ENCODE measurements at regions not wholly inside any gene's neighbourhood (a gene's known extent, or its start where the extent isn't known, plus 50 kb on each side); places are given as distances from the start of the nearest gene placed in this dataset.

DNA sequence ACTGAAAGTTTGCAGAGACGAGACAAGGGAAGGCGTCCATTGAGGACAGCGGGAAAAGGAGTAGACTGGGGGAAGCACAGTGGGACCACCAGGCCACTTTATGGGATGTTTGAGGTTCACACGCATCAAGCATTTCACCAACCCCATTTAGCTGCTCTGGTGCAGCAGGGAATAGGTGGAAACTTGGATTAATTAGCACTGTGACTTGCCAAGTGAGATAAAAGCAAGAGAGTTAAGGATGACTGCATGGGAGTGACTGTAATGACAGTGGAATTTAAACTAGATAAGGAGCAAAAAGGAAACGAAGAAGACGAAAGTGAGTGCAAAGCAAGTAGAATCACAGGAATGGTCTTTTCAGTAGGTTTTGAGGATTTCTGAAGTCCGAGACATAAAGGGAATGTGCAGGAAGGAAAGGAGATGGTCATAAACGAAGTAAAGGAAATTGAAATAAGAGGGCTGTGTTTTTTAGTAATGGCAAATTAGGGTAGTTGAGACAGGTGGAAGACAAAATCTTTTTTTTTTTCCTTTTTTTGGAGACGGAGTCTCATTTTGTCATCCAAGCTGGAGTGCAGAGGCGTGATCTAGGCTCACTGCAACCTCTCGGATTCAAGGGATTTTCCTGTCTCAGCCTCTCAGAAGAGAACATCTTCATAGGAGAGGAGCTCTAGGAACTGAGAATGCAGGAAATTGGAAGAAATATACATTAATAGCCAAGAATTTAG is 119.0 kb upstream of the MAP9 start:
- TF ChIP-seq, protein P1, sequence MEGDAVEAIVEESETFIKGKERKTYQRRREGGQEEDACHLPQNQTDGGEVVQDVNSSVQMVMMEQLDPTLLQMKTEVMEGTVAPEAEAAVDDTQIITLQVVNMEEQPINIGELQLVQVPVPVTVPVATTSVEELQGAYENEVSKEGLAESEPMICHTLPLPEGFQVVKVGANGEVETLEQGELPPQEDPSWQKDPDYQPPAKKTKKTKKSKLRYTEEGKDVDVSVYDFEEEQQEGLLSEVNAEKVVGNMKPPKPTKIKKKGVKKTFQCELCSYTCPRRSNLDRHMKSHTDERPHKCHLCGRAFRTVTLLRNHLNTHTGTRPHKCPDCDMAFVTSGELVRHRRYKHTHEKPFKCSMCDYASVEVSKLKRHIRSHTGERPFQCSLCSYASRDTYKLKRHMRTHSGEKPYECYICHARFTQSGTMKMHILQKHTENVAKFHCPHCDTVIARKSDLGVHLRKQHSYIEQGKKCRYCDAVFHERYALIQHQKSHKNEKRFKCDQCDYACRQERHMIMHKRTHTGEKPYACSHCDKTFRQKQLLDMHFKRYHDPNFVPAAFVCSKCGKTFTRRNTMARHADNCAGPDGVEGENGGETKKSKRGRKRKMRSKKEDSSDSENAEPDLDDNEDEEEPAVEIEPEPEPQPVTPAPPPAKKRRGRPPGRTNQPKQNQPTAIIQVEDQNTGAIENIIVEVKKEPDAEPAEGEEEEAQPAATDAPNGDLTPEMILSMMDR (IDR thresholded peaks at IDR 0.05; ENCODE audit: insufficient read depth, low read length, severe bottlenecking): no peak
- no peaks in the 10 kb centered on the region for H3K36me3 ChIP-seq (ENCODE audit: control insufficient read depth, insufficient read depth, low read length)
- DNase-seq (ENCODE audit: low read depth): no peak
- no peak for FAIRE-seq
- no peak overlapping the region for H3K4me3 ChIP-seq (ENCODE audit: low read depth, low read length)
- H3K27me3 ChIP-seq (ENCODE audit: control insufficient read depth, insufficient read depth, low read length): no peaks in the 10 kb centered on the region

DNA sequence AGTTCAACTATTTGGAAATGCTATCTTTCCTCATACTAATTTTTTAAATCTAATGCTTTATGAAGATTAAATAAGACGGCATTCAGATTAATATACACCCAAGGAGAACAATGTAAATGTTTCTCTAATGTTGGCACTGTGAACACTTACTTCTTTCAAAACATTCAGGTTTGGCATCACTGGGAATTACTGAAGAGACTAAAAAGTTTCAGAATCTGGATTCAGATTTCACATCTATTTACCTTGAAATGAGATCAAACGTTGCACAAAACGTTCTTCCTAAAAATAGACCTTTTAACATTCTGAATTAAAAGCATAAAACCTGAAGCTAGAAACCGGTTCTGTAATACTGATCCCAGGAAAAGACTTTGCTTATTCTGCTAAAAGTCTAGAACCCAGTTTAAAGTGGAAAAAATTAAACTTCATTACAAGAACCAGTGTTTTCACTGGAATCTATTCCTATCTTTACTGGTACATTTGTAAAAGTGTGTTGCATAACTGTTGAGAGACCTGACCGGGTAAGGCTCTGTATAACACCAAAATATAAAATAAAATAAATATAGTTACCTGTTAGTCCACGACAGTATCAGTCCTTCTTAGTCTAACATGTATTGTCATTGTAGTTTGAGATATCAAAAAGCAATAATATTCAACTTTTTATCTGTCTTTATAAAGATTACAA is 117.4 kb upstream of the MAP9 start:
- FAIRE-seq (no peak), DNase-seq (ENCODE audit: low read depth) (no peak)
- Histone ChIP-seq H3K4me3 (ENCODE audit: low read depth, low read length) (no peak overlapping the region), H3K27me3 (ENCODE audit: control insufficient read depth, insufficient read depth, low read length) (no peaks in the 10 kb centered on the region), H3K36me3 (ENCODE audit: control insufficient read depth, insufficient read depth, low read length) (no peaks in the 10 kb centered on the region)
- TF ChIP-seq, protein P1 (IDR thresholded peaks at IDR 0.05; ENCODE audit: insufficient read depth, low read length, severe bottlenecking): no peak

DNA sequence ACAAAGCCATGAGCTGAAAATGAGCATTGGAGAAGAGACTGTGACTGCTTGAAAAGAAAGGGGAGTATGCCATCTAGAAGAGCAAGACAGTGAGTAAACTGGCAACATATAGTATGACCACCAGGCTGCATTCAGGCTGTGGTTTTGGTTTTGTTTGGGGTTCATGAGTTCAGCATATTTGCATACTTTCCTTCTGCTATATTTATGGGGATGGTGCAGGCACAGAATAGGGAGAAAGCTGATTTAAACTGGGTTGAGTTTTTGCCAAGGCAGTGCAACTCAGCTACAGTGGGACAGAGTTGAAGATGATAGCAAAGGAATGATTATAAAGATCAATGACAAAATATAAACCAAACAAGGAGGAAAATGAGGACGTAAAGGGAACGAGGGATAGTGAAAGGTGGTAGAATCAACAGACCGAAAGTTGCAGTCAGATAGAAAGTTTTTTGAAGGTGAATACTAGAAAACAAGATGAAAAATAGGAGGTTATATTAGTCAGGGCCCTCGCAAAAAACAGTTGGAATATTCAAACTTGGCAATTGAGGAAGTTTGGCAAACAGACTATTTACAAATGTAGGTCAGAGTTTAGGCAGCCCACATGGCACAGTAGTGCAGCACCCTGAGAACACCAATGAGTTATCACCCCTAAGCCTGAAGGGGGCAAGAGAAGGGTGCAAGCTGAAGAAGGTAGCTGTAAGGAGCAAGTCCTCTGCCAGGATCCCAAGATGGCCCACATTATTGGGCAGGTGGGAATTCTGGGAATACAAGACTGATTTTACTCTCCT is 114.8 kb upstream of the MAP9 start:
- H3K4me3 ChIP-seq (ENCODE audit: low read depth, low read length): no peak overlapping the region
- no peak for FAIRE-seq
- no peaks in the 10 kb centered on the region for H3K27me3 ChIP-seq (ENCODE audit: control insufficient read depth, insufficient read depth, low read length)

DNA sequence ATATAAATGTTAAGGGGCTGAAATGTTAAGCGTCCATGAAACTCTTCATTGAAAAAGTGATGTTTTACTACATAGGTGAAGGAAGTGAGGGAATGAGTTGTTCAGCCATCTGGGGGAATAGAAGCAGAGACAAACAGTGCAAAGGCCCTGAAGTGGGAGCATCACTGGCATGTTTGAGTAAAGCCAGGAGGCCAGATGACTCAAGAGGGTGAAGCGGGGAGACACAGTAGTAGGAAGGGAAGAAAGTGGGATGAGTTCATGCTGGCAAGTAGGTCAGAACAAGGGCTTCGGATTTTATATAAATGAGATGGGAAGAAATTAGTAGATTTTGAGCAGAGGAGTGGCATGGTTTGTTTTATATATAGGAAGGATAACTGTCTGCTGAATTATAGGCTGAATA is 112.5 kb upstream of the MAP9 start:
- Histone ChIP-seq H3K27me3 (ENCODE audit: control insufficient read depth, insufficient read depth, low read length) (no peaks in the 10 kb centered on the region), H3K4me3 (ENCODE audit: low read depth, low read length) (no peak overlapping the region), H3K36me3 (ENCODE audit: control insufficient read depth, insufficient read depth, low read length) (no peaks in the 10 kb centered on the region)
- TF ChIP-seq, protein P1 (IDR thresholded peaks at IDR 0.05; ENCODE audit: insufficient read depth, low read length, severe bottlenecking): no peak
- DNase-seq (ENCODE audit: low read depth) (no peak), FAIRE-seq (no peak)

More for the DNA sequence above, 114.8 kb upstream of the MAP9 start:
- TF ChIP-seq, protein P1 (IDR thresholded peaks at IDR 0.05; ENCODE audit: insufficient read depth, low read length, severe bottlenecking): no peak
- DNase-seq (ENCODE audit: low read depth): no peak
- H3K36me3 ChIP-seq (ENCODE audit: control insufficient read depth, insufficient read depth, low read length): no peaks in the 10 kb centered on the region

DNA sequence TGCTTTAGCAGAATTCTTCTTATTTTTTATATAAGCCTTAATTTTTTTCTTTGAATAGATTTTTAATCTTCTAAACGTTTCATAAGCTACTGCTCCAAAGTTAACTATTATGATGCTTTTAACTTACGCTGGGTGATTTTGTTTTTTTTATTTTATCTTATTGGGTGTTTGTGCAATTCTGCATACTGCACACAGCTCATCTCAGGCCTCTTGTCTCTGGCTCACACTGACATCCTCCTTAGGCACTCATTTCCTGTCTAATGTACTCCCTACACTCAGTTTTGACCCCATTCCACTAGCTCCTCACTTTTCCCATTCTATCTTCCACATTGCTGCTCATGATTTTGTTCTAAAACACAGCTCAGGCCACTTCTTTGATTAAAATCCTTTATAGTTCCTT is 111.9 kb upstream of the MAP9 start:
- no peak overlapping the region for H3K4me3 ChIP-seq (ENCODE audit: low read depth, low read length)
- TF ChIP-seq, protein P1 (IDR thresholded peaks at IDR 0.05; ENCODE audit: insufficient read depth, low read length, severe bottlenecking): no peak
- no peaks in the 10 kb centered on the region for H3K27me3 ChIP-seq (ENCODE audit: control insufficient read depth, insufficient read depth, low read length)
- DNase-seq (ENCODE audit: low read depth) (no peak), FAIRE-seq (no peak)
- H3K36me3 ChIP-seq (ENCODE audit: control insufficient read depth, insufficient read depth, low read length): no peaks in the 10 kb centered on the region
